GM18909 (cell line): ENCODE measurements at regions not wholly inside any gene's neighbourhood (a gene's known extent, or its start where the extent isn't known, plus 50 kb on each side); places are given as distances from the start of the nearest gene placed in this dataset.
"Not testable (repeated sequence)": the region's sequence is repeated elsewhere in the genome, so short reads cannot be mapped to it uniquely, and the experiment has no call there.

Experiments
- ATAC-seq: cut with Tn5 transposase; IDR thresholded peaks from one replicate; pipeline ENCODE4 v1.9.1; 2021; ENCODE audit warnings: mild to moderate bottlenecking; ENCODE audit not compliant: unreplicated experiment, poor library complexity

GRCh38 chr10:2326411-2326810 is 589.1 kb upstream of the ADARB2 start:
- no peak for ATAC-seq

- ATAC-seq: not testable (repeated sequence)
Observed at GRCh38 chr10:2315045-2315485, 577.7 kb upstream of the ADARB2 start.

DNA sequence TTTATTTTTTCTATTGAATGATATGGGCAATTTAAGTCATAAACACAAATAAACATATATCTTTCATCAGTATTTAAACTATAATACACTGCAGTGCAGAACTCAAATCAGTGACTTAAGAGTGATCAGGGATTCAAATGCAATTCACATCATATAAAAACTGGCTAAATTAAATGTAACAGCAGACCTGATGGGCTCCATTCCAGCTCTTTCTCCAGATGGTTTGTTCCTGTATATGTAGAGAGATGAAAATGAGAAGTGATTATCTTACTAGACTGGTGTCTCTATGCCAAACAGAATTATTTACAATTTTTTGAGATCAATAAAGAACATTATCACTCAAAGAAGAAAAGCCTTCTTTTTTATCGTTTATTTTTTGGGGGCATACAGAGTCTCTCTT is 568.8 kb upstream of the ADARB2 start:
- no peak for ATAC-seq

GRCh38 chr10:2303169-2303568 is 565.8 kb upstream of the ADARB2 start:
- no peak for ATAC-seq

GRCh38 chr10:2301227-2301626 is 563.9 kb upstream of the ADARB2 start:
- no peak for ATAC-seq

GRCh38 chr10:2300231-2300630 is 562.9 kb upstream of the ADARB2 start:
- no peak for ATAC-seq

GRCh38 chr10:2296179-2296891 is 559.0 kb upstream of the ADARB2 start:
- no peak for ATAC-seq

- ATAC-seq: no peak
Observed at GRCh38 chr10:2294739-2295138, 557.4 kb upstream of the ADARB2 start.

GRCh38 chr10:2284071-2284470 is 546.7 kb upstream of the ADARB2 start:
- no peak for ATAC-seq

DNA sequence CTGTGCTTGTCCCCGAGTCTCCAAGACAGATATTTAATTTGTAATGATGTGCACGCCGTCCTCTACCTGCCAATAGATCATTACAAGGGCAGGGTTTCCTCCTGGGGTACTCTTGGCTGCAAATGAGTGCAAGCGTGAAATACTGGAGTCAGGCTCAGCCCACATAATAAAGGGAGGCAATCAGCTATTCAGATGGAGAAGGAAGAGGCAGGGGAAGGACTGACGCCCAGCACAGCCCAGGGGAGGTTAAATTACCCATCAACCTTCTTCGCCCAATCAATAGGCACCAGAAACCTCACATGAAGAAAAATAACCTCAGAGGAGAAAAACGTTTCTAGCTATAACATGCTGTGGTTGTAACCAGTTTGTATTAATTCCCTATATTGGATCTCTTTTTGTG is 544.9 kb upstream of the ADARB2 start:
- ATAC-seq: no peak

- no peak for ATAC-seq
Observed at GRCh38 chr10:2280713-2281300, 543.5 kb upstream of the ADARB2 start.

- no peak for ATAC-seq
Observed at GRCh38 chr10:2279711-2280110, 542.4 kb upstream of the ADARB2 start.

GRCh38 chr10:2278363-2278762 is 541.0 kb upstream of the ADARB2 start:
- no peak for ATAC-seq

- no peak for ATAC-seq
Observed at GRCh38 chr10:2263561-2263960, 526.2 kb upstream of the ADARB2 start.

GRCh38 chr10:2262878-2263277 is 525.6 kb upstream of the ADARB2 start:
- ATAC-seq: no peak

GRCh38 chr10:2262333-2262732 is 525.0 kb upstream of the ADARB2 start:
- ATAC-seq: no peak

- no peak for ATAC-seq
Observed at GRCh38 chr10:2256241-2256640, 518.9 kb upstream of the ADARB2 start.

DNA sequence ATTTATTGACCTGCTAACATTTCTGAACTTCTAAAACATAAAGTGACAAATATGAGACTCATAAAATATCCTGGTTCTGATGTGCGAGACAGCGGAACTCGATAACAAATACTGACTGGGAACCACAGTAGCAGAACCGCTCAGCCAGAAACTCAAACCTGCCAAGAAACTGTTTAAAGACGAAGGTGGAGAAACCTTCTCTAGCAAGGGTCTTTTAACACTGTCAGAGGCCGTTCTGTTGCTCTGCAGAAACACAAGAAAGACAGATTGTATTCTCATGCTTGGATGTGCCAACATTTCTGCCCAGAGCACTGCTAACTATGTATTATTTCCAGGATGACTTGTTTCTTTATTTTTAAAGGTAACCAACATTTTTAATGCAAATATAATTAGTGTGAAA is 514.8 kb upstream of the ADARB2 start:
- no peak for ATAC-seq

- no peak for ATAC-seq
Observed at GRCh38 chr10:2251631-2252030, 514.3 kb upstream of the ADARB2 start.

DNA sequence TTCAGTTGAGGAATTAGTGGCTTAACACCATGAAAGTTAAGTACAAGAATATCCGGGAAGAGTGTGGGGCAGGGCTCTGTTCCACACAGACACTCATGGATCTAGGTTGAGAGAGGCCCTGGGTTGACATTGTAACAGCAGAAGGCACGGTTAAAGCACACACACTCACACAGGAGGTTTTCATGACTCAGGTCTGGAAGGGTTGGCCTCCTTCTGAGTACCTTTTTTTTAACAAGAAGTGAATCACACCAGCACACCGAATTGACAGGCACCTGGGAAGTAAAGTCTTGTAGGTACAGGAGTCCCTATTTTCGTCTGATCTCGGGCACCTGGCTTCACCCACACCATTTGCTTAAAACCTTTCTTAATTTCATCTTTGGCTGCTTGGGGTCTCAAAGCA is 509.4 kb upstream of the ADARB2 start:
- ATAC-seq: no peak

DNA sequence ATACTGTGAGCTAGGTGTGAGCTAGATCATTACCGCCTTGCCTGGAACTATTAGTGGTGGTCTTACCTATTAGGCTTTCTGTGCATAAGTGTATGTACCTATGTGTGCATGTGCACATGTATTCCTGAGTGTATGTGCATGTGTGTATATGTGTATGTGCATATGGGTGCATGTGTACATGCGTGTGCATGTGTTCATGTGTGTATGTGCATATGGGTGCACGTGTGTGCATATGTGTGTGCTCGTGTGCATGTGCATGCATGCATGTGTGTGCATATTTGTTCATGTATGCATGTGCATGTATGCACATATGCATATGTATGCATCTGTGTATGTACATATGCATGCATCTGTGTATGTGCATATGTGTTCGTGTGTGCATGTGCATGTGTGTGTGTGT is 508.3 kb upstream of the ADARB2 start:
- no peak for ATAC-seq

DNA sequence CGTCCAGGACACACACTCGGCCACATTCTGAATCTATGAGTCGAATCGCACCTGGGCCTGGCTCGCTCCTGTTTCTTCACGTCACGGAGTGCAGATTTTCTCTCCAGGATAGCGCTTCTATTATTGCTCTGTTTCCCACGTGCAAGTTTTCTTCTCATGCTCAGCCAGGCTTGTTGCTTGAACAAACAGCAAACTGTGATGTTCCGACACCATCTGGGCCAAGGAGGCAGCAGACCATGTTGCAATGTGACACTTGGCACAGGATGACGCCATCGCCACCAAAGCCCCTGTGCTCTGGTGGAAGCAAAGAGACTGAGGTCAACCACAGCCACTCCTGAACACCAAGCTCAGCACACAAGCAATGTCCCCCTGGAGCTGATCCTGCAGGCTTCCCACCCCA is 507.1 kb upstream of the ADARB2 start:
- ATAC-seq: no peak
